Stimulated activated effector memory CD8-positive, alpha-beta T cell treated with anti-CD3 and anti-CD28 coated beads, Interleukin-12 subunit alpha, Interleukin-12 subunit beta, amount 100 ng/mL, for 72 hours (primary cell): ENCODE measurements at regions not wholly inside any gene's neighbourhood (a gene's known extent, or its start where the extent isn't known, plus 50 kb on each side); places are given as distances from the start of the nearest gene placed in this dataset.
A peak's percentile ranks its signal among the peaks of the same experiment; 100 is the strongest.
"Not testable (repeated sequence)": the region's sequence is repeated elsewhere in the genome, so short reads cannot be mapped to it uniquely, and the experiment has no call there.

Experiments
- ATAC-seq: fragments of 150-1000 bp; cut with Tn5 transposase; 2 replicates; pipeline ENCODE4 v1.10.0; 2021
- DNase-seq, 2 donors: peaks; one replicate each; pipeline ENCODE4 v3.0.0; 2021 to 2022; ENCODE audit warnings: low spot score in 2 of 2
- H3K27ac Mint-ChIP-seq: one replicate; pipeline ENCODE4 v1.8.0; 2022; ENCODE audit warnings: mild to moderate bottlenecking, mixed read lengths
- H3K36me3 Mint-ChIP-seq: one replicate; pipeline ENCODE4 v1.8.0; 2022; ENCODE audit warnings: mild to moderate bottlenecking, mixed read lengths
- H3K4me1 Mint-ChIP-seq: one replicate; pipeline ENCODE4 v1.8.0; 2022; ENCODE audit warnings: mixed read lengths
- H3K4me3 Mint-ChIP-seq: one replicate; pipeline ENCODE4 v1.8.0; 2022; ENCODE audit warnings: mild to moderate bottlenecking, mixed read lengths
- H3K9me3 Mint-ChIP-seq: one replicate; pipeline ENCODE4 v1.8.0; 2022; ENCODE audit warnings: mixed read lengths

DNA sequence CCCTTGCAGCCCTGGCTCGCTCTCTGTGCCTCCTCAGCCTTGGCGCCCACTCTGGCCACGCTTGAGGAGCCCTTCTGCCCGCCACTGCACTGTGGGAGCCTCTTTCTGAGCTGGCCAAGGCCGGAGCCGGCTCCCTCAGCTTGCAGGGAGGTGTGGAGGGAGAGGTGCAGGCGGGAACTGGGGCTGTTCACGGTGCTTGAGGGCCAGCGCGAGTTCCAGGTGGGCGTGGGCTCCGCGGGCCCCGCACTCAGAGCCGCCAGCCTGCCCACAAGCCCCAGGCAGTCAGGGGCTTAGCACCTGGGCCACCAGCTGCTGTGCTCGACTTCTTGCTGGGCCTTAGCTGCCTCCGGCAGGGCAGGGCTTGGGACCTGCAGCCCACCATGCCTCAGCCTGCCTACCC is 861.5 kb upstream of the TPTE start:
- peaks cover 17% of the 10 kb centered on the region for H3K9me3 Mint-ChIP-seq
- not testable (repeated sequence) for H3K4me3 Mint-ChIP-seq, DNase-seq, H3K27ac Mint-ChIP-seq, H3K4me1 Mint-ChIP-seq, ATAC-seq, H3K36me3 Mint-ChIP-seq

DNA sequence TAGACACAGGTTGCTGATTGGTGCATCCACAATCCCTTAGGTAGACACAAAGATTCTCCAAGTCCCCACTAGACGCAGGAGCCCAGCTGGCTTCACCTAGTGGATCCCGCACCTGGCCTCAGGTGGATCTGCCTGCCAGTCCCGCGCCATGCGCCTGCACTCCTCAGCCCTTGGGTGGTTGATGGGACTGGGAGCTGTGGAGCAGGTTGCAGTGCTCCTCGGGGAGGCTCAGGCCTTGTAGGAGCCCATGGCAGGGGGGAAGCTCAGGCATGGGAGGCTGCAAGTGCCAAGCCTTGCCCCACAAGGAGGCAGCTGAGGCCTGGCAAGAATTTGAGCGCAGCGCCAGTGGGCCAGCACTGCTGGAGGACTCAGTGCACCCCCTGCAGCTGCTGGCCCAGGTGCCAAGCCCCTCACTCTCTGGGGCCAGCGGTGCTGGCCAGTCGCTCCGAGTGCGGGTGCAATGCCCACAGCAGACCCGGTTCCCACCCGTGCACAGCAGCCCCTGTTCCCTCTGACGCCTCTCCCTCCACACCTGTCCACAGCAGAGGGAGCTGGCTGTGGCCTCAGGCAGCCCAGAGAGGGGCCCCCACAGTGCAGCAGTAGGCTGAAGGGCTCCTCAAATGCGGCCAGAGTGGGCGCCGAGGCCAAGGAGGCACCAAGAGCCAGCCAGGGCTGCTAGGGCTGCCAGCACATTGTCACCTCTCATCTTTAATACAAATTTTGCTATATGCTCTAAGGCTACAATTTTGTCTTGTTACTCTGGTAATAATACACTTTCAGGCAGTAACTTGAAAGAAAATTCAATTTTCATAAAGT is 857.3 kb upstream of the TPTE start:
- not testable (repeated sequence) for DNase-seq, ATAC-seq, H3K9me3 Mint-ChIP-seq, H3K4me1 Mint-ChIP-seq, H3K27ac Mint-ChIP-seq, H3K4me3 Mint-ChIP-seq, H3K36me3 Mint-ChIP-seq

- H3K4me3 Mint-ChIP-seq, H3K36me3 Mint-ChIP-seq, DNase-seq, H3K27ac Mint-ChIP-seq, H3K4me1 Mint-ChIP-seq, ATAC-seq, H3K9me3 Mint-ChIP-seq: not testable (repeated sequence)
These were observed 845.6 kb upstream of the TPTE start for GRCh38 chr21:9675811-9676210.

GRCh38 chr21:9679029-9679428 is 842.4 kb upstream of the TPTE start:
- not testable (repeated sequence) for H3K36me3 Mint-ChIP-seq, H3K4me3 Mint-ChIP-seq, H3K27ac Mint-ChIP-seq, DNase-seq, ATAC-seq, H3K9me3 Mint-ChIP-seq, H3K4me1 Mint-ChIP-seq

DNA sequence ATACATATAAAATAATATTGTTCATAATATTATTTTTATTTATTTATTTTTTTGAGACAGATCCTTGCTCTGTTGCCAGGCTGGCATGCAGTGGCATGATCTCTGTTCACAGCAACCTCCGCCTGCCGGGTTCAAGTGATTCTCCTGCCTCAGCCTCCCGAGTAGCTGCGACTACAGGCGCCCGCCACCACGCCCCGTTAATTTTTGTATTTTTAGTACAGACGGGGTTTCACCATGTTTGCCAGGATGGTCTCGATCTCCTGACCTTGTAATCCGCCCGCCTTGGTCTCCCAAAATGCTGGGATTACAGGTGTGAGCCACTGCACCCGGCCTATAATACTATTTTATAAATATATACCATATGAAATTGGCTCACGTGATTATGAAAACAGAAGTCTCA is 832.4 kb upstream of the TPTE start:
- not testable (repeated sequence) for H3K4me3 Mint-ChIP-seq, H3K4me1 Mint-ChIP-seq, H3K9me3 Mint-ChIP-seq, H3K36me3 Mint-ChIP-seq, ATAC-seq, H3K27ac Mint-ChIP-seq, DNase-seq

DNA sequence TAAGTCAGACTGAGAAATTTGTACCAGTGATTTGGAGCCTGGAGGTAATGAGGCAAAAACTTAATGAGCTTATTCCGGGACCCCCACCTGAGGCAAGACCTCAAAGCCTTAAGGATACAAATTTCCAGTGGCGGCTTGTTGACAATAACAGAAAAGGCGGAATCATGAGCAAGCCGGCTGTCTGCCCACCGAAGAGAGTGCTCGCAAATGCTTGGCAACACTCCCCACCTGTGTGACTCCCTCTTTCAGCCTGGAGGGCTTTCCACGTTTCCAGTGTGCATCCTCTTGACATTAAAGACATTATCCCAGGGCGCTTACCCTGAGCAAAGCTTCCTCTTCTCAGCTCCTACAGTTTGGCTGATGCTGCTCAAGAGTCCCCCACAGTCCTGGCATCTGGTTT is 830.4 kb upstream of the TPTE start:
- H3K9me3 Mint-ChIP-seq, H3K4me1 Mint-ChIP-seq, H3K27ac Mint-ChIP-seq, DNase-seq, H3K36me3 Mint-ChIP-seq, H3K4me3 Mint-ChIP-seq, ATAC-seq: not testable (repeated sequence)

DNA sequence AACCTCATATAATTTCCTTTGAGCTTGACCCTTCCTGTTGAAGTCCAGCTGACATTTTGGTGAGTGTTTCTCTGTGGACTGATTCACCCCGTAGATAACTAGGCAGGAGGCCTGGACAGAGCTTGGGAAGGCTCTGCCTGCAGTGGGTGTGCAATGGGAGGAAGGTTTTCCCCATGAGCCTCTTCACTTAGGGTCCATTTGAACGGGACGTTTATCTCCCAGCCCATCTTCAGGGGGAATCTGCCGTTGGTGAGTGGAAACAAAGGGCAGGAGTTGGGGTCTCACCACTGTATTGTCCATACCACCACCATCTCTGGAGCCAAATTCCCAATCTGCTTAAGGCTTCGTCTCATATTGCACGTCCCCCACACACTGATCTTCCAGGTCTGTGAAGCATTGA is 825.6 kb upstream of the TPTE start:
- H3K4me1 Mint-ChIP-seq, DNase-seq, H3K27ac Mint-ChIP-seq, ATAC-seq, H3K36me3 Mint-ChIP-seq, H3K9me3 Mint-ChIP-seq, H3K4me3 Mint-ChIP-seq: not testable (repeated sequence)

DNA sequence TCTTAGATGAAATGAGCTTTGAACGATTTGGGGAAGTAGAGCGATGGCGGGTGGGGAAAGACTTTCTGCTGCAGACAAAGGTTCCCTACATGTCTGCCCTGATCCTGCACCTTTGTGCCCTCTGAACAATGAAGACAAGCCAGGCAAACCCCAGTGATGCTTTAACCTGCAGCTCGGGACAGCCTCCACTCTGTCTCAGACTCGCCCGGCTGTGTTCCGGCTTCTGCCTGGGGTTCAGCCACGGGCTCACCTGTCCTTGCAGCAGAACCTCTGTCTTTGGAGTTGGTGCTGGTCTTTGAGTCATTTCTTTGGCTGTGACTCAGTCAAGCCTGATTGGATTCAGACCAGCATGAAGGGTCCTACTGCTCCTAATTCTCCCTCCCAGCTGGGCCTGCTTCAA is 823.6 kb upstream of the TPTE start:
- H3K4me1 Mint-ChIP-seq, H3K9me3 Mint-ChIP-seq, H3K27ac Mint-ChIP-seq, H3K4me3 Mint-ChIP-seq, DNase-seq, H3K36me3 Mint-ChIP-seq: not testable (repeated sequence)
- peak; percentile 14 for ATAC-seq

DNA sequence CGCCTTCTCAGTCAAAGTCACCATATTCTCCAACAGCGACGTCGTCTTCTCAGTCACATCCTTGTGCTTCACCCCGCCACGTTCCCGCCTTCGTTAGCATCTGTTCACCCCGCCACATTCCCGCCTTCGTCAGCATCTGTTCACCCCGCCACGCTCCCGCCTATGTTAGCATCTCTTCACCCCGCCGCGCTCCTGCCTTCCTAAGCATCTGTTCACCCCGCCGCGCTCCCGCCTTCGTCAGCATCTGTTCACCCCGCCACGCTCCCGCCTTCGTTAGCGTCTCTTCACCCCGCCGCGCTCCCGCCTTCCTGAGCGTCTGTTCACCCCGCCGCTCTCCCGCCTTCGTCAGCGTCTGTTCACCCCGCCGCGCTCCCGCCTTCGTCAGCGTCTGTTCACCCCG is 816.4 kb upstream of the TPTE start:
- not testable (repeated sequence) for H3K27ac Mint-ChIP-seq, H3K4me3 Mint-ChIP-seq, DNase-seq, H3K36me3 Mint-ChIP-seq, H3K4me1 Mint-ChIP-seq, ATAC-seq, H3K9me3 Mint-ChIP-seq

GRCh38 chr21:9705455-9705854 is 815.9 kb upstream of the TPTE start:
- H3K27ac Mint-ChIP-seq, ATAC-seq, H3K4me3 Mint-ChIP-seq, H3K36me3 Mint-ChIP-seq, H3K4me1 Mint-ChIP-seq, DNase-seq, H3K9me3 Mint-ChIP-seq: not testable (repeated sequence)

GRCh38 chr21:9724542-9724941 is 796.8 kb upstream of the TPTE start:
- not testable (repeated sequence) for ATAC-seq, H3K36me3 Mint-ChIP-seq, H3K9me3 Mint-ChIP-seq, H3K4me3 Mint-ChIP-seq, H3K27ac Mint-ChIP-seq, DNase-seq, H3K4me1 Mint-ChIP-seq

DNA sequence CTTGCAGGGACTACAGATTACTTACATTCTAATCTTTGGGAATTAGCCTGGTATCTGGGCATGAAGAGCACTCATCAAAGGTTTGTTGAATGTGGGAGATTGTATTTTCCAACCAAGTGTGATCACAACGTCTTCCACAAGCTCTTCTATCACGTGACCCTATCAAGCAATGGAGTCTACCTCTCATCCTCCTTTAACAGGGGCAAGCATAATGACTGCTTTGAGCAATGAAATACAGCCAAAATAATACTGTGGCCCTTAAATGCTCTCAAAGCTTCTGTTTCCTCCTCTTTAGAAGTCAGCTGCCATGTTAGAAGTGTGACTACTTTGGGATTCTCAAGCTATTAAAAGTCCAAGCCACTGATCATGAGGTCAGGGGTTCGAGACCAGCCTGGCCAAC is 794.2 kb upstream of the TPTE start:
- ATAC-seq: peak; percentile 17
- H3K27ac Mint-ChIP-seq, H3K9me3 Mint-ChIP-seq, H3K4me3 Mint-ChIP-seq, H3K4me1 Mint-ChIP-seq, H3K36me3 Mint-ChIP-seq, DNase-seq: not testable (repeated sequence)

GRCh38 chr21:9728219-9728992 is 793.0 kb upstream of the TPTE start:
- H3K4me1 Mint-ChIP-seq: not testable (repeated sequence)
- ATAC-seq: peak; percentile 29

DNA sequence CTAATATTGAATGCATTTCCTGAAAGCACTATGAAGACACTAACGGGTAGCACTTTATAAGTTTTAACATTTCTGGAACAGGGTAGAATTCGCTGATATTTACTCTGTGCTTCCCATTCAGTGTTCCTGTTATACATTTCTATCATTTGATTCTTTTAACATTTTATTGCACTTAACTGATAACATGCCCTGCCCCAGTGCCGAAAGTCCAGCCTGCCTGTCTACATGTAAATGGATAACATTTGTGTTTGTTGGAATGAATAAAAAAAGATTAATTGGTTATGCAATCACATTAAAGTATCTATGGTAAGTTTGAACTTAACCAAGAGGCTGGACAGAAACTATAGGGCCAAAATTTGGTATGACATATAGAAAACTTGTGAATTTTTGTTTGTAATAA is 790.5 kb upstream of the TPTE start:
- H3K4me3 Mint-ChIP-seq: no peak overlapping the region
- no peaks in the 10 kb centered on the region for H3K36me3 Mint-ChIP-seq
- DNase-seq (no peak), ATAC-seq (no peak)
- H3K4me1 Mint-ChIP-seq: no peaks in the 10 kb centered on the region
- H3K27ac Mint-ChIP-seq: no peak overlapping the region
- H3K9me3 Mint-ChIP-seq: peaks cover 3% of the 10 kb centered on the region

More at GRCh38 chr21:9728219-9728992, 793.0 kb upstream of the TPTE start:
- not testable (repeated sequence) for H3K4me3 Mint-ChIP-seq, H3K36me3 Mint-ChIP-seq, DNase-seq, H3K27ac Mint-ChIP-seq, H3K9me3 Mint-ChIP-seq

DNA sequence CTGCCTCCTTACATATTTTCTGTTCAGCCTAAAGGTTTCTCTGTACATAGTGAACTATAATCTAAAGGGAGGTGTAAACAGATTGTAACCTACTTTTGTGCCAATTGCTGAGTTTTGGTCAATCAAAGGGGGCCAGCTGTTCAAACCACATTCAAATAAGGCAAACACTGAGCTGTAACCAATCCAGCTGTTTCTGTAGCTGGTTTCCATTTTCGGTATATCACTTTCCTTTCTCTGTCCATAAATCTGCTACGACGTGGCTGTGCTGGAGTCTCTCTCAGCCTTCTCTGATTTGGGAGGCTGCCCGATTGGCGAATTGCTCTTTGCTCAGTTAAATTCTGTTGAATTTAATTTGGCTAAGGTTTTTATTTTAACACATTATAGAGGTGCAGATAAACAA is 790.1 kb upstream of the TPTE start:
- not testable (repeated sequence) for H3K27ac Mint-ChIP-seq, DNase-seq, H3K4me1 Mint-ChIP-seq, ATAC-seq, H3K9me3 Mint-ChIP-seq, H3K36me3 Mint-ChIP-seq, H3K4me3 Mint-ChIP-seq

GRCh38 chr21:9732605-9733004 is 788.8 kb upstream of the TPTE start:
- H3K9me3 Mint-ChIP-seq, H3K27ac Mint-ChIP-seq, H3K4me1 Mint-ChIP-seq, ATAC-seq, H3K36me3 Mint-ChIP-seq, H3K4me3 Mint-ChIP-seq, DNase-seq: not testable (repeated sequence)
